MM.1S (cell line): ENCODE measurements at regions not wholly inside any gene's neighbourhood (a gene's known extent, or its start where the extent isn't known, plus 50 kb on each side); places are given as distances from the start of the nearest gene placed in this dataset.

Source experiments
- CTCF ChIP-seq: fragments of 300-600 bp; sonication (generic); IDR thresholded peaks from 2 replicates; pipeline ENCODE4 v1.5.1; 2016; ENCODE audit warnings: antibody characterized with exemption, low read length, mixed read lengths
- EZH2phosphoT487 ChIP-seq: fragments of 300-600 bp; sonication (generic); IDR thresholded peaks from 2 replicates; pipeline ENCODE4 v1.6.1; 2018; ENCODE audit warnings: antibody characterized with exemption, low read length

DNA sequence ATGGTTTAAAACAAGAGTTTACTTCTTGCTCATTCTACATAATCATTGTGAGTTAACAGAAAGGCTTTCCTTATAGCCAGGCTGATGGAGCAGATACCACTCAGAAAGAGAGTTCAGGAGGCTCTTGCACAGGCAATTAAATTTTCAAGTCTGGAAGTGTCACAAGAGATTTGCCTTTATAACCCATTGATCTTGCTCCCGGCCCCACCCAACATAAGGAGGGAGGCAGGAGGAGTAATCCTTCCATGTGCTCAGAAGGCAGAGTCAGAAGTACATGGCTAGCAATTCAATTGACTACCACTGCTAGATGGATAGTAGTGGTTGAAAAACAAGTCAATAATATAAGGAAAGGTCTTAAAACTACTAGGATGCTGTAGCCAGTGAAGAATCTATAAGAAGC lies 346.3 kb upstream of the CDH11 start:
- no peak for TF ChIP-seq CTCF
- TF ChIP-seq EZH2phosphoT487 = no peak
